Renal cortical epithelial cell (primary cell): ENCODE measurements at regions not wholly inside any gene's neighbourhood (a gene's known extent, or its start where the extent isn't known, plus 50 kb on each side); places are given as distances from the start of the nearest gene placed in this dataset.
"Not testable (repeated sequence)": the region's sequence is repeated elsewhere in the genome, so short reads cannot be mapped to it uniquely, and the experiment has no call there.

Experiments
- DNase-seq: peaks from one replicate; pipeline ENCODE4 v3.0.0-alpha.2; 2011; ENCODE audit warnings: low read depth

DNA sequence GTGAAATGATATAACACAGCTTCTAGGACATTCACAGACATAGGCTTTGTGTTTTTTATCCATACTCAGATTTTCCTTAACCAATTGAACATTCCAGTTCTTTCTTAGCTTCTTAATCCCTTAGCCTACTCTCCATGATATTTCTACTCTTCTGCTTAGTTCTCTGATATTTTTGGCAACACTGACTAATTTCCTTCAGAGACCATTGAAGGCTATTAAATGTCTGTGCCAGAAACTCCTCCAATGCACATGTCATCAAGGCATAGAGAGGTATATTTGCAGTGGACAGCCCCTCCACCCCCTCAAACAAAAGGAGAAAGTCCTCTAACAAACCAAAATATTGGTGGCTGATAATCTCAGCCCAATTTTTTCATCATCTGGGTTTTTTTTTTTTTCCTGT, 105.9 kb upstream of the TSC22D2 start:
- DNase-seq = no peak

DNA sequence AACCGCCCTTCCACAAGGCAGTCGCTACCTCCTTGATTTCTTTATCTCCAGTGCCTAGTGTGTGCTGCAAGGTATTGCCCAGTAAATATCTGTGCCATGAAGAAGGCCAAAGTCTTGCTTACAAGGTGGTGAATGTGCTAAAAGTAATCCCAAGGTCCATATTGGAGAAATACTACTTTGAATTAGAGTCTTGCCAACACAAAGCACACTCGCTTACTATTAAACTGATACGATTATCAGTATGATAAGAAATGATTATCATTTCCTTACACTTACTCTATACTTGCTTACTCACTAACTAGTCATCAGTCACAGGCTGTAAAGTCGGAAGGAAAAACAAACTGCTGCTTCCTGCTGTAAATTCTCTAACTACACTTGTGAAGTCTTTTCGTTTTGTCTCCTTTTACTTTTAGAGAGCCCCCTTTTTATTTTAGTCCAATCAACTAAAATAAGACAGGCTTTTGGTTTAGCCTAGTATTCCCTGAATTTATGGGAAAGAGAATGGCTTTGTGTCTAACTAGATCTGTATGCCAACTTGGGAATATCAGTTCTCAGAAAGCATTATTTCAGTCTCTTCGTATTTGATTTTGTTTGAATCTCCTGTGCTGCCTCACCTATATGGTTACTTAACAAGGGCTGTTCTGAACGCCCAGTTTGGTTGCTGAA, 107.1 kb upstream of the TSC22D2 start:
- peak; percentile 71 for DNase-seq

DNA sequence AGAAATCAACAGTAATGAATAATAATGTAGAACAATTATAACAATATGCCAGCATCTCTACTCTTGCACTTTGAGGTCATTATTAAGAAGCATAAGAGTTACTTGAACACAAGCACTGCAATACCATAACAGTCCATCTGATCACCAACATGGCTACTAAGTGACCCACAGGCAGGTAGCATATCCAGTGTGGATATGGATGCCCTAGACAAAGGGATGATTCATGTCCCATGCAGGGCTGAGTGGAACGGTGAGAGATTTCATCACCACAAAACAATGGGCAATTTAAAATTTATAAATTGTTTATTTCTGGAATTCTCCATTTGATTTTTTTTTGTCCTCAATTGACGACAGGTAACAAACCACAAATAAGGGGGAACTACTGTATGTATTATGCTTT, 107.7 kb upstream of the TSC22D2 start:
- DNase-seq = peak; percentile 74

DNA sequence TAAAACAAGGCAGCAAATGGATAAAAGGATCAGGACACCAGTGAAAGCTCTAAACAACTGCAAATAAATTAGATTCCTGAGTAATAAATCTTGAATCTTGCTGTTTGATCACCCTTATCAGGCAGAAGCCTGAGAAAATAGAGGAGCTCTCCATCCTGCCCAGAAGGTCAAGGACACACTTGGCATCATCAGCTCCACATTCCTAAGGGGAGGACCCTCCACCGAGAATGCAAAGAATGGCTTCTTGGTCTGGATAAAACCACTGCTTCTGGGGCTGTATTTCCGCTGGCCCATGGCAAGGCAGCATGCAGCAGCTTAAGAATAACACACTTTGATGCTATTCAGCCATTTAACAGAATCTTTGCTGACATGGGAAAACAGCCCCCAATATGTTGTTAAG, 108.9 kb upstream of the TSC22D2 start:
- DNase-seq = peak; percentile 55

DNA sequence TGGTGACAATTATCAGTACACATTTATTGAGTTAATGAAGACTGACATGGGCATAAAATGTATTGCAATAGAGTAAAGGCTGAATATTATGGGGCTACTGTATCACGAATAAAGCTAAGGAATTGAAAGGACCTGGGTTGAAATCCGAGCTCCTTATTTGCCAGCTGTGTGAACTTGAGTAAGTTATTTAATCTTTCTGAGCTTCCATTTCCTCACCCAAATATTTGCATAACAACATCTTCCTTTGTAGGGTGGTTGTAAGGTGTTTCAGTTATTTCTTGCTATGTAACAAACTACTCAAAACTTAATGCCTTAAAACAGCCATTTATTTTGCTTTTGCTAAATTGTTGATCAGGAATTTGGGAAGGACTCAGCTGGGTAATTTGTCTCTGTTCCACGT, 111.1 kb upstream of the TSC22D2 start:
- no peak for DNase-seq

DNA sequence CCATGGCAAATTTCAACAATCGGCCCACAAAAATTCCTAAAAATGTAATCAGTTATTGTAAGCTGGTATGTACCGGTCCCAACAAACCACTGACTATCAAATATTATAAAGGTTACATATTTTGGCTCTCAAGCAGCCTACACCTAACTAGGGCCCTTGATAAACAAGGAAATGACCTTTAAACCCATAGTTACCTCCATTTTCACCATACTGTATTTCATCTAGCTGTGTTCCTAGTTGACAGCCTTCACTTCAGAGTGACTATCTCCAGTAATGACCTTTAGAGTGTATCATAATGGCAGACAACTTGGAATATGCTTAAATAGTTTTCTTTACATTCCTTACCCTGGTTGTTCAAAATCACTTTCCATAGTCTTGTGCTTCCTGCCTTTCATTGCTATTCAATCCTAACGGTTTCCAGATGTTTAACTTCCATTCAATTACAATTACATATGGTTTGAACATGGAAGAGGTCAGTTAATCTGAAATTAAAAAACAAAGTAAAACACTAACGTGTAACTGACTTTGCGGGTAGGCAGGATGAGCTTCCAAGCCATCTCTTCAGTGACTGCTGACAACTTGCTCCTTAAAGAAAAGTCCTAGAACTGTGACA, 111.9 kb upstream of the TSC22D2 start:
- DNase-seq = no peak

DNA sequence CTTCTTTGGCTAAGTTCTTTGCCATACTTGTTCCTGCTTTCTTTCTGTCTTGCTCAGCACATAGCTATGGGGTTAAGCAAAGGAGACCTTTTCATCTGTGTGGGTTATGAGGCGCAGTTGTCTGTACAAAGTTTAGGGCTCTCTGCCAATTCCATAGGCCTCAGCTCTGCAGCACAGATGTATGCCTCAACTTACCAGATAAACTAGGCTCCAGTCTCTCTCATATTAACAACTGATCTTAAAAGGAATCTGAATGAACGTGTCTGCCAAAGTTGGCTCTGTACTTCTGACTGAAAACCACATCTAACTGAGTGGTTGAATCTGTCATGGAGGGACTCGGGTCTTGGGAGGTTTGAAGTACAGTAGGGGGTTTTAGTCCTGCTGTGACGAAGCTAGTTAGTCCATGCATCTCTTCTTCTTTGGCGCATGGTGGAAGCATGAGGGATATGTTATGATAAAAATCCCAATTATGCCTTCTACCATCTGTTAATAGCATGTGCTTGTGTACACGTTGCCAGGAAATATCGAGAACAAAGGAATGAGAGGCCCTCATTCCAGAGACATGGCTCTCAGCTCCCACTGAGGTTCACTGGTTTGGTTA, 114.6 kb upstream of the TSC22D2 start:
- DNase-seq = no peak

DNA sequence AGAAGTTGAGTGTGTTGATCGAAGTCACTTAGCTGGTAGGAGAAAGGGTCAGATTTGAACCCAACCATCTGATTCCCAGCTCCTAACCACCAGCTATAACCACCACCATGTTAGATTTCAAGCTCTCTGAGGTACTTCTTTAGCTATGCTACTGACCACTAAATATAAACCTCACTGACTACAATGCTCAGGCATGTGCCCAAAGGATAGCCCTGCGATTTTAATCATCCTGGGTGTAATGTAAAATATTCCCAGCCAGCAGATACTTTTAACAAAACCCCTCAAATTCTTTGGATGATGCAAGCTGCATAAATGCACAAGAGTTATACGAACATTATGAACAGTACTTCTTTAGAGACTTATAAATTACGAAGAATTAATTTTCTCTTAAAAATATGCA, 115.2 kb upstream of the TSC22D2 start:
- DNase-seq = no peak

DNA sequence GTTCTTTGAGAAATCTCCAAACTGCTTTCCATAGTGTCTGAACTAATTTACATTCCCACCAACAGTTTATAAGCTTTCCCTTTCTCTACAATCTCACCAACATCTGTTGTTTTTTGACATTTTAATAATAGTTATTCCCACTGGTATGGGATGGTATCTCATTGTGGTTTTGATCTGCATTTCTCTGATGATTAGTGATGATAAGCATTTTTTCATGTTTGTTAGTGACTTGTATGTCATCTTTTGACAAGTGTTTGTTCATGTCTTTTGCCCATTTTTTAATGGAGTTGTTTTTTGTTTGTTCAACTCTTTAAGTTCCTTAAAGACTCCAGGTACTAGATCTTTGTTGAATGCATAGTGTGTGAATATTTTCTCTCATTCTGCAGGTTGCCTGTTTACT, 116.6 kb upstream of the TSC22D2 start:
- no peak for DNase-seq

DNA sequence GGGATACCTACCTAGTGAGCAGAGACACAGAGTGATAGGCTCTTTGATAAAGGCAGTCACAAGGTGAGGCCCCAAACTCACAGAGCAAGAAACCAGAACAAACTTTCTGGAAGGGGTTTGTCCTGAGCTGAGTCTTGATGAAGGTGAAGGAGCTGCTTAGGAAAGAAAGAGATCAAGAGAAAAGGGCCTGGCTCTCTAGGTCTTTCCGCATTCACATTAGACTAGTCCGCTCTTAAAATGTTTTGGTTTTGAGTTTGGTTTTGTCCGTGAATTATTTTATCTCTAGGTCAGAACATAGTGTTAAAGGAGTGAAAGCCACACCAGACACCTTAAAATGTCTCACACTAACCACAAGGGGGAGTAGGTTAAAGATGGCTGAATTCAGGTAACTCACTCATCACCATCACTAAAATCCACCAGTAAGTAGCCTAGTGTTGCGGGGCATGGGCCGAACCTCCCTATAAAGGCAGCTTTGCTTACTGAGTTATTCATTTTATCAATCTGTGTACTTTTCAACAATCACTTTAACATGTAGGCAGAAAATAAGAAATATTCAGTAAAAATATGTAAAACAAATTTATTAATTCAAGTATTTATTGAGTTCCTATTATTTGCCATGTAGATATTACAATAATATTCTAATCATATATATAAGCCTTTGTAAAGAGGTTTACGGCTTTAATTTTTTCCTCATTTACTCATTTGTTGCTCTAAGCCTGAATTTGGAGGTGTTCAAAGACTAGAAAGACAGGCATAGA, 121.5 kb upstream of the TSC22D2 start:
- DNase-seq = peak; percentile 81

DNA sequence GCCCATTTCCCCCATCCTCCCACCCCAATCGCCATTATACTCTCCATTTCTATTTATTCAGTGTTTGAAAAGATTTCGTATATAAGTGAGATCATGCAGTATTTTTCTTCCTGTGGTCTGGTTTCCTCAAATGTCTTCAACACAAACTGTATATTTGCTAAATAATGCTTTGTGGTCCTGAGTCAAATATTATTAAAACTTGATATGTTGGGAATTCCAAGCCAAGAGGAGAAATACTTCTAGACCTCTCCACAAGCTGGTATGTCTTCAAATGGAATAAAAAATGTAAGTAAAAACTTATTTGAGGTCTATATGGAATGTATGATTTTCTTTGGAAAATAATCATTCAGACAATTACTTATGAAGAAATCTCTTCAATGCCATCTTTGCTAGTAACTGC, 122.5 kb upstream of the TSC22D2 start:
- DNase-seq = no peak

DNA sequence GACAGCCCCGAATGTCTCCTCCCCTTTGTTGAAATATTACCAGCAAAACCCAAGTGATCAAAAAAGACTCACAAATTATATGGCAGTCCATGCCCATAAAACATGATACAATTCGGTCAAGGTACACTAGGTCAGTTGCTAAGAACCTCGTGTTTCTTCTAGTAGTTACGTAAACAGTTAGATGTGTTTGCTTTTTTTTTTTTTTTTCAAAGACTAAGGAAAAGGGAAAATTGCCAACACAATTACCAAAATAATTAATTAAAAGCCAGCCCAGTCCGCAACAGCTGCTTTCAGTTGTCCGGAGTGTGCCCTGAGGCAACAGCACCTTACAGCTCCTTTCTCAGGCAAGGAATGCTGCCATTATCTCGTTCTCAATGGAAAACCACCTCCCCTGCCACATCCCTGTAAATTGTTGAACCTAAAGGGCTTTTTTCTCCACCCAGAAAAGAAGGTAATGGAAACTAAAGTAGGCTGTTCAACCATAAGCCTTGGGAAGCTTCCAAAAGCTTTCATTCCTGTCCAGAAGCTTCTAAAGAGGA, 129.2 kb upstream of the TSC22D2 start:
- DNase-seq = peak; percentile 93

DNA sequence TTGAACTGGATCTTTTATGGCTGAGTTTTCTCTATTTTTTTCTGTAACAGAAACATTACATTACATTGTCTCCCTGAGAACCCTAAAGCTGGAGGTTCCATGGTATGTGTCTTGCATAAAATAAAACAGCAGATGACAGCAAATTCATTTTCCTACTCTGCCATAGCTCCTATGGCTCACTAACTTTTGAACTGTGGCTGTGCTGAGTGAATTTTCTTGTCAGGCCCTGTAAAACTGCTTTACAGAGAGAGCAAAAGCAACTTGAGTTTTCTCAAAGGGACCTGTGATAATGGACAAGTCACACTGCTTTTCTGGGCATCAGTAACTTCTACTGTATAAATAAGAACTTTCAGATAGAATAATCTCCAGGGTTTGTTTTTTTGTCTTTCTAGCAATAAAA, 129.9 kb upstream of the TSC22D2 start:
- no peak for DNase-seq

DNA sequence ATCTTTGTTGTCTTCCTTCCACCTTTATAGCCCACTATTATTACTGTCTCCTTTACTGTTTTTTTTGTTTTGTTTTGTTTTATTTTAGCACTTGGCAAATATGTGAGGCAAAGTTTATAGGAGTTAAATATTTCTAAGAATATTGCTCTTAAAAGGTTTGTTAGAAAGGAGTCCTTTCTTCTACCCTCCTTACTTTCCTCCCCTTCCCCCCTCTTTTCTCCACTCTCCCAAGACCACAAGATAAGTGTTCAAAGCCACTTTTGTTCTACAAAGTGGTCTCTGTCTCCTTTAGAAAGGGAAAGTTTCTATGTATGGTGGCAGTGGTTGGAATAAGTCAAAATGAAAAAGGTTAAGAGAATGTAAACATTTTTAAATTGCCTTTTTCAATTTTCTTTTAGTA, 130.7 kb upstream of the TSC22D2 start:
- no peak for DNase-seq

DNA sequence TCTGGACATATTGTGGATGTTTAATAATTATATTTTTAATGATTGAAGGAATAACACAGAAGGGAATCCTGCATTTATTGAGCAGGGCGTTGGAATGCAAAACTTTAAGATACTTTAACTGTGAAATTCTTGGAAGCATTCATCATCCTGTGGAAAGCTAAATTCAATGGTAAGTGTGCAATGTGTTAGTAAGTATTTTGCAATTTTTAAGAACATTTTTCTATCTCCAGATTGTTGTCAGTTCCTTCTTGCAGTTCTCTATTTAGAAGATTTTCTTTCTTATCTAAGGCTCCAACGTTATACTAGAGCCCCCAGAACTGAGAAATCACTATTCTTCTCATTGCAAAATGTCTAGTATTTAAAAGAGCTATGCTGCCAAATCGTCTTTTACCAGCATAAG, 132.2 kb upstream of the TSC22D2 start:
- no peak for DNase-seq

DNA sequence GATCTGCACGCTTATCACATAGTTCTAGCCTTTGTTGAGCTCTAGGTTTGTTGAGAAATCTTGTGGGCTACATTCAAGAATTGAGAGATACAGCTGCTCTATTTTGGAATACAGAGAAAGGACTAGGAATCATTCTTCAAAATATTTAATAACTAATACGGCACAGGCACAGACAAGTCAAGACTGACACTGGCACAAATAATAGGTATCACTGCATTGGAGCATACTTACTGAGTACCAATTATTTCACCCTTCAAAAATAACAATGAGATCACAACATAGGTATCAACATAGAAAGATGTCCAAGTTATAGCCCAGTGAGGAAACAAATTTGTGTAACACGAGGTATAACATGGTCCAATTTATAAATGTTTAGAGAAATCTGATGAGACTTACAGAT, 133.7 kb upstream of the TSC22D2 start:
- DNase-seq = no peak

DNA sequence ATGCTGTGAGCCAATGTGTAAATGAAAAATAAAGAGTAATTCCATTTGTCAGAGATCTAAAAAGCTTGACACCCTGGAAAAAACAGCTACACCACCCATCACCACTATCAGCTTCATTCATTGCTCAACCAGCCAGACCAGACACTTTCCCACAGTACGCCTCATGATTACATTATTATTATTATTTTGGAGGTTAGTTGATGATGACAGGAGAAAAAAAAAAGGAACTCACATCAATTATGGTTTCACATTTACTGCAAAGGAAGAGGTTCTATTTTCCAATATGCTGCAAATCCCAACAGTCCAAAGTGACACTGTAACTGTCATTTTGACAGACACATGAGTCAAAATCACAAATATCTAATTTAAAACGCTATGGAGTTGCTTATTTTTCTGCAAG, 134.7 kb upstream of the TSC22D2 start:
- no peak for DNase-seq

DNA sequence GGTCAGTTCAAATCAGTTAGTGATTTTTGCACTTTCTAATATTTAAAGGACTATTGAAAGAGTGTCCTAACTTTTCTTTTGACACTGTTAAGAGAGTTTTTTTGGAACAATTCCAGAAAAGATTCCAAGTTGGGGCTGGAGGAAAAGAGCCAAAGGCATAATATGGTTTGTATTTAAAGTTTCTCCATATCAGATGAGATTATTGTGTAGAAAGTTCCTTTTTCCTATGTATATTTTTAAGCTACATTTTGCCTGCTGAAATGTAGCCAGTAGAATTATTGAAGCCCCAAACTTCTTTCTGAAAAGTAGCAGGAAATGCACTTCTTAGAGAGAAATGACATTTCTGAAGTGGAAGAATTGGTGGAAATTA, 136.5 kb upstream of the TSC22D2 start:
- no peak for DNase-seq

DNA sequence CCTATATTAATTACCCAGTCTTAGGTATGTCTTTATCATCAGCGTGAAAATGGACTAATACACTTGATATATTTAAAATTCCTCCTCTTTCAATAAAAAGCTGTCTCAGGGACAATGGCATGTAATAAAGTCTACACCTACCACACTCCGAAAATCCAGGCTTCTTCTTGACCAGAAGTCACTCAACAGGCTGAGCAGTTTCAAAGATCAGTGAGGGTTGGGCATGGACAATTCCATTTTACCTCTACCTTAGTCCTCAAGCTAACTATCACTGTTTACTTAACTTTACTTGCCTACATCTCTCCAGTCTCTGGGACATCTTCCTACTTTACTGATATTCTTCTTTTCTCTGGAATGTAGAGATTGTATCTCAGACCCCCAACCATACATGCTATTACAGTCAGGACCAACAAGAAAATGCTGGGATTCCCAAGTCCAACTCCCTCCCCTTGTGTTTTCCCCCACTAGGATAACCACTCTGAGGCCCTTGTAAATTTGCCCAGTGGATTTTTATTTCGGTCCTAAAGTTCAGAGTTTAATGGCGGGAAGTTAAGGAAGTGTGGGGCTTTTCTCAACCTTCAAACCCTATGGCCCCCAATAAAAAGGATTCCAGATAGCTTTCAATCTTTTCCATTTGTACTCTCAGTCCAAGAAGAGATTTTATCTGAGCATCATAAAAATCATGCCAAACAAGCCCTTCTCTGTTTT, 137.1 kb upstream of the TSC22D2 start:
- no peak for DNase-seq

DNA sequence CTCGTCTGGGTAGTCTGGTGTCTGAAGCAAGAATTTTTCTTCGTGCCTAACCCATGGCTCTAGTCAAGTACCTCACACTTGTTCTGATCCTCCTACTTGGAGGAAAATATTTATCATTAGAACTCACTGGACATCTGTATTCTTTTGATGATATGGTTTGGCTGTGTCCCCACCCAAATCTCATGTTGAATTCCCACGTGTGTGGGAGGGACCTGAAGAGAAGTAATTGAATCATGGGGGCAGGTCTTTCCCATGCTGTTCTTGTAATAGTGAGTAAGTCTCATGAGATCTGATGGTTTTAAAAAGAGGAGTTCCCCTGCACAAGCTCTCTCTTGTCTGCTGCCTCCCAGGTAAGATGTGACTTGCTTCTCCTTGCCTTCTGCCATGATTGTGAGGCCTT, 137.7 kb upstream of the TSC22D2 start:
- not testable (repeated sequence) for DNase-seq

DNA sequence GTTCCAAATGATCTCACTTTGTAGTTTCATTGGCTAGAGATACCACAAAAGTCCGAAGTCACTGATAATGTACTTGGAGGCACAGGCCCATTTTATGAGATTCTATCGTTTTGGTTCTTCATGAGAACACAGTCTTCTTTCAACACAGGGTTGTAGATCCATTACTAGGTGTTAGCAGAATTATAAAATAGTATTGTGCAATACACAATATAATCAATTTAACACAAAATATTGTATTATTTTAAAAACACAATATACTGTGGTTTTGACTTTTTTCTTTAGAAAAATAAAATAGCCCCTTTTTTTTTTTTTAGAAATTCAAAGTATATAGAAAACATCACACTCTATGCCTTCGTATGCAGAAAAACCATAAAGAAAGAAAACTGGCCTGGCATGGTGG, 138.6 kb upstream of the TSC22D2 start:
- DNase-seq = no peak
